Dedifferentiated amniotic fluid mesenchymal stem cell (primary cell): ENCODE measurements at regions not wholly inside any gene's neighbourhood (a gene's known extent, or its start where the extent isn't known, plus 50 kb on each side); places are given as distances from the start of the nearest gene placed in this dataset.

ENCODE experiments used
- DNase-seq: peaks from one replicate; pipeline ENCODE4 v3.0.0-alpha.2; 2016; ENCODE audit errors: extremely low spot score

DNA sequence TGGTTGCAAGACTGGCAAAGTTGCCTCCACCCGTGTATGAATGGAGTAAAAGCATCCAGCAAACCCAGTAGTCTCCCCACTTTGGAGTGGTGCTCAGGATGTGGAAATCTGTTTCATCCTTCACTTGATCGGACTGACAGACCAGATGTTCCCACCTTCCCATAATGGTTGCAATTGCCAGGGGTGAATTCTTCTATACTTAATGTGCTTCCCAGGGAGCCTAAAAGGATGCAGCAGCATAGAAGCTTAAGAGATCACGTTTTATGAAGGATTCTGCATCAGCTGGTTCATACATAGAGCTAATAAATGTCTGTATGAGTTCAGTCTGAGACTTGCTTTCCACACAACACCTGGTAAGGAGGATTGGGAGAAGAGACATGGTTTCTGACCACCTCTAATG lies 198.8 kb upstream of the S1PR3 start:
- DNase-seq, result no peak

DNA sequence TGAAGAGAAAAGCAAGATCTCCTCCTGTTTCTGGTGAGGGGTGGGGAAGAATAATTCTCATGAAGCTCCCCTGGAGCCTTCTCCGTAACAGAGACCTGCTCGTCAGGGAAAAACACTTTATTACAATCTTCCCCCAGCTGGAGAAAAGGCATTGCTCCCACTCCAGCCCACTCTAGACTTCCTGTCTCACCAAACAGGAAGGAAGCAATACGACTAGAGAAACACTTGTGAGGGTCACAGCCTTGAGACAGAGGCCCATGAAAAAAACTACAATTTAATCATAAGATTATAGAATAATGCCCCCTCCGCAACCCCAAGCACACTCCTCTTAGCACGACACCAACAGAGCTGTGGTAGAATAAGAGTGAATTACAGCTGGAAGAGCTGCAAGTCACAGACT lies 197.2 kb upstream of the S1PR3 start:
- DNase-seq, result no peak

GRCh38 chr9:88796947-88797346 lies 194.3 kb upstream of the S1PR3 start:
- no peak for DNase-seq

DNA sequence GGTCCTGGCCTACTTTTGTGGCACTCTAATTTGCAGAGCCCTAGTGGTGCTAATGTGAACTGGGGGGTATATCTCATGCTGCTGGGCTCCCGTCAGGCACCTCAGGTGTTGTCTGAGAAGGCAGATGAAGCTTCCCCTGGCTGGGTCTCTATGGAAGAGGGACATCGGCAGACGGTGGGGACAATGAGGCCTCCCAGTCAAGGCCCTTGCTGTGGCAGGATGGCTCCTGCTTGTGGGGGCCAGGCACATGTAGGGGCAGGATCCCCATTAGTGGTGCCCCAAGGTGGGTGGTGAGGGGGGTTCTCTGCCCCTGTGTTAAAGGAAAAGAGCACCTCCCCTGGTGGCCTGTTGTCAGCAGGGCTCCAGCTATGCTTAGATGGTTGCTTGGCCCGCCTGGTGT lies 192.8 kb upstream of the S1PR3 start:
- DNase-seq, result no peak

- DNase-seq, result no peak
These were observed 191.5 kb upstream of the S1PR3 start for GRCh38 chr9:88799541-88800328.

GRCh38 chr9:88800329-88800682 lies 191.0 kb upstream of the S1PR3 start:
- DNase-seq, result no peak

DNA sequence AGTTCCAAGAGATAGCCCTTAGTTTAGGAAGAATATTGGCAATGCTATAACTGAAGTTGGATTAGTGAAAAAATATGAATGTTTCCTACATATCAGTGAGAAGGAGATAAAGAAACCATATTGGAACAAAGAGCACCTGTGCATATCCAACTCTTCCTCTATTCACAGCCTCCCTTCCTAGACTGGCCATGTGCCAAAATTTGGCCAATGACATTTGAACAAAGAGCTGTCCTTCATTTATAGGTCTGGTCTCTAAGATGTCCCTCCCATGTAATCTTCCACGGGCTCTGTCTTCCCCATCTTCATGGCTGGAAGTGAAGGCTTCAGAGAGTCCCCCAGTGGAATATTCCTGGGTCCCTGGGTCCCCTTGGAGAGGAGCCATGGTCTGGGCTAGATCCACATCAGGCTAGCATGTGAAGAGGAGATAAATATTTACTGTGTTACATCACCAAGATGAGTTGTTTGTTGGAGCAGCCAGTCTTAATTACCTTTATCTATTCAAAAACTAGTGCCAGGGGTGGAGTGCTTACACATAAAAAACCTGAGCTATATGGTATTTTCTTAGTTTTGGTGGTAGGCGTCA lies 190.0 kb upstream of the S1PR3 start:
- no peak for DNase-seq

GRCh38 chr9:88802533-88802932 lies 188.7 kb upstream of the S1PR3 start:
- no peak for DNase-seq

GRCh38 chr9:88803546-88804253 lies 187.6 kb upstream of the S1PR3 start:
- no peak for DNase-seq

DNA sequence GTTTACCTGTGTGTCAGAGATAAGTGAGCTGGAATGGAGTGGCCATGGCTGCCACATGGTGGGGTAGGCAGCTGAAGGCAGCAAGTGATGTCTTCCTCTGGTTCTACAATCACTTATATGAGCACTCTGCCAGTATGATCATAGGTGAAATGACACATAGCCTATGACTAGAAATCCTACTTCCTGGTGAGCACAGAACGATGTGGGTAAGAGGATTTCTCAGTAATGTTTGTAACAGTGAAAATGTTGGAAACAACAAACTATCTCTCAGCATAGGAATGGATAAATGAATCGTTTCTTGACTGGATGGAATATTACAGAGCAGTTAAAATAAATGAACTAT lies 187.0 kb upstream of the S1PR3 start:
- no peak for DNase-seq

DNA sequence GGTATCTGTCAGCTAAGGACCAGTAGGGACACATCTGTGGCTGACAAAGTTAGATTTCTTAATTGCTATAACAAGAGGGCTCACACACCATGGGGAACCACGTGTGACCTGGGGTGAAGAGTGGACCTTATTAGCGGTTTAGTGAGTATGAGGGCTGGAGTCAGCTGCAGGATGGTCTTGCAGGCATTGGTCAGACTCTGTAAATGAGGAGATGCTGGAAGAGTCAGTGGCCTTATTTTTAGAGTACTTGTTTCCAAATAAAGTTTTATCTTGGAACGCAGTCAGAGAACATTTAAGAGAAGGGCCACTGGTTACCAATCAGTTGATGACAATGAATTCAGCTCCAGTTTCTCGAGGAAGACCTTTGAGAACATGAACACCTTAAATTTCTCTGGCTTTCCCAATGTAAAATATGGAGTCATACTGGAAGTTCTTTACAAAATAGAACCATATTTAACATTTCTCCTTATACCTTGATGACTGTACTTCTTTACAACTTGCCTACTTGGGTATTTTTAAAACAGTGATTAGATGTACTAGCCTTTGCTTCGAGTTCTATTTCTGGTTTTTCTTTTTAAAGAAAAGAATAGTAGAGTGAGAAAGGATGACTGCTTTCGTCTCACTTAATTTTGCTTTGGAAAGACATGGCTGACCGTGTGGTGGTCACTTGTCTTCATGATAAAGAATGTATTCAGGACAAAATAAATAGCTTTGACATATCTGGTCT lies 185.9 kb upstream of the S1PR3 start:
- no peak for DNase-seq

DNA sequence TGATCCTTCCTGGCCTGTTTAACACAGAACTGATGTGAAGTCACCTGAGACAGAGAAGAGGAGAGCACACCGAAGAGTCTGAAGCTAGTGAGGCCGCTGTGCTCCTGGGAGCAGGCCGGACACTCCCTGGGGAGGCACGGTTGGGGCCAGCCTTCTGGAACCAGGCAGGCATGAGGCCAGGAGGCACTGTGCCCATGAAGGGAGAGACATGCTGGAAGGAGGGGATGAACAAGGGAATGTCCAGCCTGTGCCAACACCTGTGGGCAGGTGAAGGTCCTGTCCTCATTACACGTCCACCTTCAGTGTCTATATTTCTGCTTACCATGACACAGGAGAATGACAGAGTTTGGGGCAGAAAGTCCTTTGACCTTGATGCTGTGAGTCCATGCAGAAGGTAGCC lies 183.8 kb upstream of the S1PR3 start:
- DNase-seq, result no peak

DNA sequence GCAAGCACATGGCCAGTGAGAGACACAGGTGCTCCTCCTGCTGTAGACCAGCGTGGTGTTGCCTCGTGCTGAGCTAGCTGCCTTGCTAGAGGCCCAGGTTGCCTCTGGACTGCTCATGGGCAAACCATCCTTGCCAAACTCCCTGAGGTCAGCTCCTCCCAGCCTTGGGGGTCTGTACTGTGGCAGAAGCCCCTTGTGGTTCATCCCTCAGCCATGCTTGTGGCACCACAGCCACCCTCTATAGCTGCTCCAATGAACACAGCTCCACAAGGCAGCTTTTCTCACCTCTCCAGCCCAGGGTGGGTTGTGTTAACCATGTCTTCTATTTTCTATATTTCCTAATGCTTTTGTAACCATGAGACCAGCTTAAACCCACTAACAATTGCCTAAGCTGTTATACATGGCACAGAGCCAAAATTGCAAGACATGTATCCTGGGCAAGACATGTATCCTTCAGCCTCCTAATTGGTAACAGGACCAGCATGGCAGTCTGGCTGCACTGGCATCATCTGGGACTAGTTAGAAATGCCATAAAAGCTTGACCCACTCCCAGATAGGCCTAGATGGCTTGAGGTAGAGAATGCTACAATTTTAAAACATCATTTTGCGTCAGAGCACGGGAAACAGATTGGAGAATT lies 183.1 kb upstream of the S1PR3 start:
- no peak for DNase-seq

DNA sequence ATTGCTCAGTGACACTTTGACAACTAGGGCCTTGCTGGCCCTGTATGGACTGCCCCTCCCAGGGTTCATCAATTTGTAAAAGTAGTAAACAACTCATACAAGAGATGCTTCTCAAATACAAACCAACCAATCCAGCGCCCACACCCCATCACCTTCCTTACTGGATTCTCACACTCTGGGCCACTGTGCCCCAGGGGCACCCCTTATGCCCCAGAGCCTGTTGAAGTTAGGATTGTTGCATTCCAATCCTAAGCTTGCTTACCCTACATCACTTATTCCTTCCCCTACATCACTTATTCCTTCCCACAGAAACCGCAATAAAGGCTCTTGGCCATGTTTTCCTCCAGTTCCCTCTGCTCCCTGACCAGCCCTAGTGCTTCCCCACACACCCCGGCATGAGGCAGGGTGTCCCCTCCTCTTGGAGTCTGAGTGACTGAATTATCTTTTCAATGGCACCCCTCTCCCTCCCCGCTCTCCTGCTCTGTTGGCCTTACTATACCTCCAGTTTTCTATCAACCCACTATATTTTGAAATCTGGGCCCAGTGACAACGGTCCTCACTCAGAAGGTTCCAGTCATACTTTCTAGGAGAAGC lies 182.4 kb upstream of the S1PR3 start:
- DNase-seq, result no peak

- DNase-seq, result no peak
These were observed 181.7 kb upstream of the S1PR3 start for GRCh38 chr9:88809355-88810161.

DNA sequence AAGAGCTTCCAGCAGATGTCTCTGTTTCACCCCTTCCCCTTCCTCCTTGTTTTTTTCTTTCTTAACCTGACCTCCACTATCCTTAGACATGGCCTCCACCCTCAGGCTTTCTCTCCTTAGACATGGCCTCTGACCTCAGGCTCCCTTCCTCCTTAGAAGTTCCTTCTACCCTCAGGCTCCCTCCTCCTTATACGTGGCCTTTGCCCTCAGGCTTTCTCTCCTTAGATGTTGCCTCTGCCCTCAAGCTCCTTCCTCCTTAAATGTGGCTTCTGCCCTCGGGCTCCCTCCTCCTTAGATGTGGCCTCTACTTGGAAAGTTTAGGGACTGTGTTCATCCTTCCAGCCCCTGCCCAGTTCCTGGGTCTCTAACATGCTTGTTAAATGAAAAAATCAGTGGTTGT lies 180.4 kb upstream of the S1PR3 start:
- no peak for DNase-seq

DNA sequence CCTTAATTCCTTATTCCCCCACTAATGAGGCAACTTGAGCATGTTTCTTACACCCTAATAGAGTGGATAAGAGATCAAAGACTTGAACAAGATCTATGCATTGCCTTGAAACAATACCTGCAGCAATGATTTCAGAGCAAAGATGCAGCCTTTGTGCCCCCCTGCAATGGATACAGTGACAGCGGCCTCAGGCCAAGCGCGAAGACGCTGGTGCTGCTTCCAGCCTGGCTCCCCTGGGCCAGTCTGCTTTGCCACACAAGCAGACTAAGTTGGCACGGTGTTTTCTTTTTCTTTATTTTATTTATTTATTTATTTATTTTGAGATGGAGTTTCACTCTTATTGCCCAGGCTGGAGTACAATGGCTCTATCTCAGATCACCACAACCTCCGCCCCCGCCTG lies 179.8 kb upstream of the S1PR3 start:
- no peak for DNase-seq

DNA sequence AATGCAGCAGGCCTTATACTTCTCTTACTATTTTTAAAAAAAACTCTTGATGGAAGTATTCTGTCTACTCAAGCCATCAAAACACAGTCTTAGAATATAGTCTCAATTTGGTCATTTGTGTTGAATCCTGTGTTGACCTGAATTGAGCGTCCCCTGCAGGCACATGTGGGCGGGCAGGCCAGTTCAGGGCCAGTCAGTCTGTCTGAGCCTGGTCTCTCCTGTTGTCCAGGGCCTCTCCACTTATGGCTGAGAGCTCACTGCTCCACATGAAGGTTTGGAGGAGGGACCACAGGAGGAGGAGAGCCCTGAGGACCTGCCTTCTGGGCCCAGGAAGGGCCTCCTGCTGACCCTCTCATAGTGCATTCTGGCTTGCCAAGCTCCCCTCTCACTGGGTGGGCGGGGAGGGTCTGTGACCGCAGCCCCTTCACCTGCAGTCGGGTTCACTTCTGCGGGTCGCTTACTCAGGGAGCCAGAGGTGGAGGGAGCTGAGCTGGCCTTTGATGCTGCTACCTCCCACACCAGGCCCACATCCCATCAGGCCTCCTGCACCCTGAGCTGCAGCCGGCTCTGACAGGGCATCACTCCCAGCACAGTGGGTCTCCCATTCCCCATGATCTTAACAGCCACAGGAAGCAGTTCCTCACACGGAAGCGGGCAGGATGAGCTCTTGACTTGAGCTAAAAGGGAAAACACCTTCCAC lies 178.2 kb upstream of the S1PR3 start:
- no peak for DNase-seq

- no peak for DNase-seq
These were observed 177.5 kb upstream of the S1PR3 start for GRCh38 chr9:88813638-88814209.

GRCh38 chr9:88814577-88814976 lies 176.7 kb upstream of the S1PR3 start:
- peak; percentile 94 for DNase-seq
